Glomerular endothelial cell (primary cell): ENCODE measurements at regions not wholly inside any gene's neighbourhood (a gene's known extent, or its start where the extent isn't known, plus 50 kb on each side); places are given as distances from the start of the nearest gene placed in this dataset.

ENCODE experiments used
- DNase-seq: peaks from one replicate; pipeline ENCODE4 v3.0.0-alpha.2; 2011; ENCODE audit warnings: low read depth, low spot score; ENCODE audit errors: extremely low read depth

- no peak for DNase-seq
Measured at GRCh38 chr7:155212301-155213015, 85.2 kb upstream of the INSIG1 start.

- DNase-seq, result no peak
Measured at GRCh38 chr7:155213385-155213784, 84.3 kb upstream of the INSIG1 start.

- no peak for DNase-seq
Measured at GRCh38 chr7:155213955-155214740, 83.5 kb upstream of the INSIG1 start.

- no peak for DNase-seq
Measured at GRCh38 chr7:155215576-155216325, 81.9 kb upstream of the INSIG1 start.

- no peak for DNase-seq
Measured at GRCh38 chr7:155216475-155217272, 81.0 kb upstream of the INSIG1 start.

GRCh38 chr7:155217634-155218033 is 80.0 kb upstream of the INSIG1 start:
- no peak for DNase-seq

- no peak for DNase-seq
Measured at GRCh38 chr7:155218276-155219153, 79.2 kb upstream of the INSIG1 start.

- no peak for DNase-seq
Measured at GRCh38 chr7:155219154-155219531, 78.5 kb upstream of the INSIG1 start.

GRCh38 chr7:155219947-155220769 is 77.5 kb upstream of the INSIG1 start:
- DNase-seq, result no peak

- no peak for DNase-seq
Measured at GRCh38 chr7:155220903-155221302, 76.8 kb upstream of the INSIG1 start.

- no peak for DNase-seq
Measured at GRCh38 chr7:155221547-155221946, 76.1 kb upstream of the INSIG1 start.

GRCh38 chr7:155222061-155222460 is 75.6 kb upstream of the INSIG1 start:
- no peak for DNase-seq

GRCh38 chr7:155222573-155222972 is 75.1 kb upstream of the INSIG1 start:
- no peak for DNase-seq

GRCh38 chr7:155223021-155223420 is 74.7 kb upstream of the INSIG1 start:
- no peak for DNase-seq

- DNase-seq, result no peak
Measured at GRCh38 chr7:155223503-155223902, 74.2 kb upstream of the INSIG1 start.

- no peak for DNase-seq
Measured at GRCh38 chr7:155224116-155224811, 73.4 kb upstream of the INSIG1 start.

GRCh38 chr7:155225095-155225494 is 72.6 kb upstream of the INSIG1 start:
- DNase-seq, result no peak

GRCh38 chr7:155225516-155225915 is 72.2 kb upstream of the INSIG1 start:
- no peak for DNase-seq
